ENCODE measurements at regions not wholly inside any gene's neighbourhood (a gene's known extent, or its start where the extent isn't known, plus 50 kb on each side); places are given as distances from the start of the nearest gene placed in this dataset.

DNA sequence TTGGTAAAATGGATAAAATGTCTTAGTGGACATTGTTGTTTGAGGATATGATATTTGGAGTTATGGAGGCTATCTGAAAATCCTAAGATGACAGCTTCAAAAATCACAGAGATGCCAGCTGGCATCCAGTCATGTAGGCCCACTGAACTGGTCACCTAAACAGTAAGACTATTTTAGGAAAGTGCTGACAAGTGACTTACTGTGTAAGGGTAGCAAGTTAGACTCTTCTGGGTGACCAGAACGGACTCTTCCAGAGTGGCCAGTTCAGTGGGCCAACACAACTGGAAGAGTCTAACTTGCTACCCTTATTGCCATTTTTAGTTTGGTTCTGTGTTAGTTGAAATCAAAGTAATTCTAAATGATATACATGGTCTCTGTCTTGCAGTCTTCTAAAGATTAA is 61.4 kb upstream of the ATP8A1 start:
- TF ChIP-seq, protein P1, sequence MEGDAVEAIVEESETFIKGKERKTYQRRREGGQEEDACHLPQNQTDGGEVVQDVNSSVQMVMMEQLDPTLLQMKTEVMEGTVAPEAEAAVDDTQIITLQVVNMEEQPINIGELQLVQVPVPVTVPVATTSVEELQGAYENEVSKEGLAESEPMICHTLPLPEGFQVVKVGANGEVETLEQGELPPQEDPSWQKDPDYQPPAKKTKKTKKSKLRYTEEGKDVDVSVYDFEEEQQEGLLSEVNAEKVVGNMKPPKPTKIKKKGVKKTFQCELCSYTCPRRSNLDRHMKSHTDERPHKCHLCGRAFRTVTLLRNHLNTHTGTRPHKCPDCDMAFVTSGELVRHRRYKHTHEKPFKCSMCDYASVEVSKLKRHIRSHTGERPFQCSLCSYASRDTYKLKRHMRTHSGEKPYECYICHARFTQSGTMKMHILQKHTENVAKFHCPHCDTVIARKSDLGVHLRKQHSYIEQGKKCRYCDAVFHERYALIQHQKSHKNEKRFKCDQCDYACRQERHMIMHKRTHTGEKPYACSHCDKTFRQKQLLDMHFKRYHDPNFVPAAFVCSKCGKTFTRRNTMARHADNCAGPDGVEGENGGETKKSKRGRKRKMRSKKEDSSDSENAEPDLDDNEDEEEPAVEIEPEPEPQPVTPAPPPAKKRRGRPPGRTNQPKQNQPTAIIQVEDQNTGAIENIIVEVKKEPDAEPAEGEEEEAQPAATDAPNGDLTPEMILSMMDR (IDR thresholded peaks at IDR 0.05) = no peak

DNA sequence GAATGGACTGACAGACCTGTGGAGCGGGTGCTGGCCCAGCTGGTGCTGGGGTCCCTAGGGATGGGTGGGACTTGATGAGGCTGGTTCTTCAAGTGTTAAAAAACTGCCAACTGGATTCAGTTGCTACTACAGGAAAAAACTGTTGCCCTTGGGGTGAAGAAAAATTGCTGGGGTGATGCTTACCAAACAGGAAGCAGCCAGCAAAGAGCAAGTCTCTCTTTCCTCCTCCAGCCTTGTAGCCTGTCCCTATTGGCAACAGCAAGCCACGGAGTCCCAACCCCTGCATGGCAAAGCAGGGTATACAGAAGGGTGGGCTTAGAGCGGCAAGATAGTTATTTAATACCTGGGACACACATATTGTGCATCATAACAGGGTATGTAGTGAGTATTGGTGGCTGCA is 60.1 kb upstream of the ATP8A1 start:
- TF ChIP-seq, protein P1 (IDR thresholded peaks at IDR 0.05) = no peak

GRCh38 chr4:42715807-42716482 is 59.0 kb upstream of the ATP8A1 start:
- TF ChIP-seq, protein P1 (IDR thresholded peaks at IDR 0.05) = no peak

- TF ChIP-seq, protein P1 (IDR thresholded peaks at IDR 0.05) = no peak
Measured at GRCh38 chr4:42713391-42713790, 56.5 kb upstream of the ATP8A1 start.

DNA sequence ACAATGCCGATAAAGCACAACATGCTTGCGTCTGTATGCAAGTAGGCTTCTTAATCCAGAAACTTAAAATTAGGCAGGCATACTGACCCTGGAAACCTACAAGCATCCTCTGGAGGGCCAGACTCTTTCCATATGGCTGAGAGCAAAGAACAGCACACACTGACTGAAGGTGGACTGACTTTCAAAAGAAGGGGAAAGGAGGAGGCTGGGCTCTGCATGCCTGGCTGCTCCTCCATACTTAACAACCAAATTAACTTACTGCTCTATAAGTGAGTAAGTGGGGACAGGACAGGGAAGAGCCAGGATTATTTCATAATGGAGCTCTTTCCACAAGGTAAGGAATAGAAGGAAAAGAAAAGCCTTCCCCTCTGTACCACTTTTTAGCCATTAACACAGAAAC is 55.9 kb upstream of the ATP8A1 start:
- TF ChIP-seq, protein P1 (IDR thresholded peaks at IDR 0.05) = no peak

DNA sequence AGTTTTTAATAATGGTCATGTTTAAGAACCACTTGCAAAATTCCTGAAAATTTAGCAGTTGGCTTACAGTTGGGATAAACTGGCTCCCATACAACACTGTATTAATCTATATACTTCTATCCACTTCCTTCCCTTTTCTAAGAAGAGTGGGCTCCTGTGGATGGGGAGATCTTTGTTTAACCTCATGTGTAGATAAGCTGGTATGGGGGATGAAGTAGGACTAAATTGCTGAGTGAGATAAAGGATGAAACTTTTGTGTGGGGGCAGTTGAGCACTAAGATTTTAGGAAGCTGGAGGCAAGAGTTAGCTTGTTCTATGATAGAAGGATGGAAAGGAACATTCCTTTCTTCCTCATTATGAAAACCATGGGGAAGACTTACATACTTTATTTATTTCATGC is 54.6 kb upstream of the ATP8A1 start:
- TF ChIP-seq, protein P1 (IDR thresholded peaks at IDR 0.05) = no peak

DNA sequence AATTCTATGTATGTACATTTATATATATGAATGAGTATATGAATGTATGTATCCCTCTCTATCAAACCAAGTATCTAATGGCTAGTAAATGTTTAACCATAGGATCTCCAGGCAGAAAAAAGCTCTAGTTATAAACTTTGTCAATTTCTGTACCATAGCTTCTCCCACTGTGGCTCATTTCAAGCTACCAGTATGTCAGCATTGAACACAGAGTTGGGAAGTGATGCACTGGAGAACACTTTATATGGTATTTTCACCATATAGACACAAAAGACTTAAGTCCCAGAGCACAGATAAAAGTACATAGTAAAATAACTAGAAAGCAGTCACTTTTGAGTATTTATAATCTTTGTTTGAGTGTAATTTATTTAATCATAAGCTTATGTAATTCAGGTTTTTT is 53.9 kb upstream of the ATP8A1 start:
- TF ChIP-seq, protein P1 (IDR thresholded peaks at IDR 0.05) = no peak

GRCh38 chr4:42710329-42710728 is 53.4 kb upstream of the ATP8A1 start:
- TF ChIP-seq, protein P1 (IDR thresholded peaks at IDR 0.05) = no peak
